HEK293 (cell line): ENCODE measurements at regions not wholly inside any gene's neighbourhood (a gene's known extent, or its start where the extent isn't known, plus 50 kb on each side); places are given as distances from the start of the nearest gene placed in this dataset.

ENCODE experiments used
- CTCF ChIA-PET: fragments of 350-600 bp; formaldehyde crosslinking; extraction: SDS; loops from one replicate; lab custom pipeline; 2021; ENCODE audit warnings: antibody characterized with exemption; lab: Yijun Ruan, JAX
- POLR2A ChIA-PET: fragments of 300-600 bp; formaldehyde crosslinking; extraction: SDS; loops from one replicate; lab custom pipeline; 2020; ENCODE audit warnings: antibody characterized with exemption, inconsistent platforms; lab: Yijun Ruan, JAX
- H3K27ac ChIP-seq: fragments of 200-500 bp; sonication (Bioruptor generic); 2 replicates; pipeline ENCODE4 v1.5.1; 2014; ENCODE audit warnings: low read depth, low read length, control low read depth, inconsistent platforms; ENCODE audit errors: extremely low read depth
- H3K36me3 ChIP-seq, 2 experiments: fragments of 200-500 bp in 1 of 2; sonication (Bioruptor generic) in 1 of 2; 1 replicate in 1 of 2; 2 replicates in 1 of 2; pipeline ENCODE4 v1.5.1; 2014 to 2017; ENCODE audit warnings: inconsistent platforms in 2 of 2, low read length in 2 of 2; ENCODE audit not compliant: control insufficient read depth in 2 of 2, insufficient read depth in 1 of 2
- H3K4me1 ChIP-seq: fragments of 200-500 bp; sonication (Bioruptor generic); 2 replicates; pipeline ENCODE4 v1.5.1; 2014; ENCODE audit warnings: mild to moderate bottlenecking, low read length, inconsistent platforms; ENCODE audit not compliant: control insufficient read depth, insufficient read depth
- H3K4me3 ChIP-seq: 2 replicates; pipeline ENCODE4 v1.5.1; 2011; ENCODE audit warnings: low read depth, mild to moderate bottlenecking, control low read depth, low read length, moderate library complexity
- H3K9me3 ChIP-seq: fragments of 200-500 bp; sonication (Bioruptor generic); 2 replicates; pipeline ENCODE4 v1.5.1; 2014; ENCODE audit warnings: low read depth, low read length, inconsistent platforms; ENCODE audit not compliant: control insufficient read depth, insufficient read depth
- BCL11A ChIP-seq: fragments of 450-650 bp; formaldehyde crosslinking; IDR thresholded peaks from 2 replicates; pipeline ENCODE4 v1.5.1; 2016; ENCODE audit warnings: low read depth, missing biosample characterization, missing genetic modification characterization
- GLIS2 ChIP-seq: fragments of 450-650 bp; formaldehyde crosslinking; IDR thresholded peaks from 2 replicates; pipeline ENCODE4 v1.5.1; 2016; ENCODE audit warnings: missing biosample characterization, missing genetic modification characterization
- HOXD13 ChIP-seq: sonication (generic); formaldehyde crosslinking; IDR thresholded peaks from 2 replicates; pipeline ENCODE4 v1.8.0; 2022; ENCODE audit warnings: missing genetic modification reagents, borderline replicate concordance
- ZNF211 ChIP-seq: fragments of 450-650 bp; formaldehyde crosslinking; IDR thresholded peaks from 2 replicates; pipeline ENCODE4 v1.5.1; 2016; ENCODE audit warnings: low read depth, missing biosample characterization, missing genetic modification characterization
- ZNF239 ChIP-seq: fragments of 450-650 bp; formaldehyde crosslinking; IDR thresholded peaks from 2 replicates; pipeline ENCODE4 v1.5.1; 2016; ENCODE audit warnings: missing biosample characterization, missing genetic modification characterization
- ZNF302 ChIP-seq: fragments of 450-650 bp; formaldehyde crosslinking; IDR thresholded peaks from 2 replicates; pipeline ENCODE4 v1.5.1; 2016; ENCODE audit warnings: missing biosample characterization, missing genetic modification characterization, low read depth
- ZNF341 ChIP-seq: fragments of 450-650 bp; formaldehyde crosslinking; IDR thresholded peaks from 2 replicates; pipeline ENCODE4; 2016; ENCODE audit warnings: low read depth, missing biosample characterization, missing genetic modification characterization
- ZNF48 ChIP-seq: fragments of 450-650 bp; formaldehyde crosslinking; IDR thresholded peaks from 2 replicates; pipeline ENCODE4 v1.5.1; 2016; ENCODE audit warnings: missing biosample characterization, missing genetic modification characterization
- ZNF624 ChIP-seq: fragments of 450-650 bp; formaldehyde crosslinking; IDR thresholded peaks from 2 replicates; pipeline ENCODE4 v1.5.1; 2017; ENCODE audit warnings: missing biosample characterization, missing genetic modification characterization
- ZNF664 ChIP-seq: fragments of 450-650 bp; formaldehyde crosslinking; IDR thresholded peaks from 2 replicates; pipeline ENCODE4 v1.5.1; 2016; ENCODE audit warnings: missing biosample characterization, missing genetic modification characterization
- ZNF792 ChIP-seq: fragments of 450-650 bp; formaldehyde crosslinking; IDR thresholded peaks from 2 replicates; pipeline ENCODE4 v1.5.1; 2016; ENCODE audit warnings: missing biosample characterization, missing genetic modification characterization
- ZSCAN16 ChIP-seq: fragments of 450-650 bp; formaldehyde crosslinking; IDR thresholded peaks from 2 replicates; pipeline ENCODE4 v1.5.1; 2016; ENCODE audit warnings: missing biosample characterization, missing genetic modification characterization
- TF ChIP-seq, protein P1 (sequence below): fragments of 450-650 bp; formaldehyde crosslinking; IDR thresholded peaks from 2 replicates; pipeline ENCODE4 v1.5.1; 2016; ENCODE audit warnings: missing biosample characterization, missing genetic modification characterization
- TF ChIP-seq, protein P2 (sequence below): fragments of 450-650 bp; formaldehyde crosslinking; IDR thresholded peaks from 2 replicates; pipeline ENCODE4 v1.5.1; 2016; ENCODE audit warnings: missing biosample characterization, missing genetic modification characterization
- TF ChIP-seq, protein P3 (sequence below): fragments of 450-650 bp; formaldehyde crosslinking; IDR thresholded peaks from 2 replicates; pipeline ENCODE4 v1.5.1; 2016; ENCODE audit warnings: missing biosample characterization, missing genetic modification characterization, borderline replicate concordance
- TF ChIP-seq, protein P4 (sequence below): fragments of 450-650 bp; formaldehyde crosslinking; IDR thresholded peaks from 2 replicates; pipeline ENCODE4; 2016; ENCODE audit warnings: missing biosample characterization, missing genetic modification characterization

DNA sequence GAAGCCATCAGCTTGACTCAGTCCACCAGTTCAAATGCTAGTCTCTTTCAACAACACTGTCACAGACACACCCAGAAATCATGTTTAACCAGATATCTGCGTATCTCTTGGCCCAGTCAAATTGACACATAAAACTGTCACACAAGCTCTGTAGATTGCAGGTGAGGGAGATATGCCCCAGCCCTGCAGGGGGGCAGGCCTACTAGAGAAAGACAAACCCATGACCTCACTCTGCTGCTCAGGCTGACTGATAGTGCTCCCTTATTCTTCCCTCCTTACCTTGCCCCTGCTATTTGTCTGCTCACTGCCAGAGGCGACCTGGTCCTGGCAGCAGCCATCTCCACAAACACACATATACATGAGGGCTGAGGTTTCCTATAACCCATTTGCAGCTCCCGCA is 351.3 kb downstream of the DRD1 start (continued):
- TF ChIP-seq, protein P1, sequence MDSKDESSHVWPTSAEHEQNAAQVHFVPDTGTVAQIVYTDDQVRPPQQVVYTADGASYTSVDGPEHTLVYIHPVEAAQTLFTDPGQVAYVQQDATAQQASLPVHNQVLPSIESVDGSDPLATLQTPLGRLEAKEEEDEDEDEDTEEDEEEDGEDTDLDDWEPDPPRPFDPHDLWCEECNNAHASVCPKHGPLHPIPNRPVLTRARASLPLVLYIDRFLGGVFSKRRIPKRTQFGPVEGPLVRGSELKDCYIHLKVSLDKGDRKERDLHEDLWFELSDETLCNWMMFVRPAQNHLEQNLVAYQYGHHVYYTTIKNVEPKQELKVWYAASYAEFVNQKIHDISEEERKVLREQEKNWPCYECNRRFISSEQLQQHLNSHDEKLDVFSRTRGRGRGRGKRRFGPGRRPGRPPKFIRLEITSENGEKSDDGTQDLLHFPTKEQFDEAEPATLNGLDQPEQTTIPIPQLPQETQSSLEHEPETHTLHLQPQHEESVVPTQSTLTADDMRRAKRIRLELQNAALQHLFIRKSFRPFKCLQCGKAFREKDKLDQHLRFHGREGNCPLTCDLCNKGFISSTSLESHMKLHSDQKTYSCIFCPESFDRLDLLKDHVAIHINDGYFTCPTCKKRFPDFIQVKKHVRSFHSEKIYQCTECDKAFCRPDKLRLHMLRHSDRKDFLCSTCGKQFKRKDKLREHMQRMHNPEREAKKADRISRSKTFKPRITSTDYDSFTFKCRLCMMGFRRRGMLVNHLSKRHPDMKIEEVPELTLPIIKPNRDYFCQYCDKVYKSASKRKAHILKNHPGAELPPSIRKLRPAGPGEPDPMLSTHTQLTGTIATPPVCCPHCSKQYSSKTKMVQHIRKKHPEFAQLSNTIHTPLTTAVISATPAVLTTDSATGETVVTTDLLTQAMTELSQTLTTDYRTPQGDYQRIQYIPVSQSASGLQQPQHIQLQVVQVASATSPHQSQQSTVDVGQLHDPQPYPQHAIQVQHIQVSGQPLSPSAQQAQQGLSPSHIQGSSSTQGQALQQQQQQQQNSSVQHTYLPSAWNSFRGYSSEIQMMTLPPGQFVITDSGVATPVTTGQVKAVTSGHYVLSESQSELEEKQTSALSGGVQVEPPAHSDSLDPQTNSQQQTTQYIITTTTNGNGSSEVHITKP (tag by site-specific recombination): 0 out of 2 replicates have a peak, but pooled peaks have one; percentile 15
- TF ChIP-seq ZNF211 (tag by site-specific recombination) (no peak), BCL11A (tag by site-specific recombination) (no peak)

DNA sequence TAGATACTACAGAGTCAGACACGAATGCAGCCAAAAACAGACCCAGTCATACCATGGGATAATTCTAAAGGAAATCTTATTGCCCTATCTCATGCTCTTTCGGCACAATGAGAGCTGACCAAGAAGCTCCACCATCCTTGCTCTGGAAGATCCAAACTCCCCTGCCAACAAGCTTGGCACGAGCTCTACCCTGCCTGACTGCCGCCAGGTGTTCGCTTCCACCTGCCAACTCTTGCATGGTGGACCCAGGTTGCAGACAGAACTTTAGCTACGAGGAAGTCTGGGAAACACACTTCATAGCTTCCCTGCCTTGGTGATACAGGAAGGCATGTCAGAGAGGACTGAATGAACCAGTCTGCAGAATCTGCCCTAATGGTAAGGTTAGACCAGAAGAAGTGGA is 355.0 kb downstream of the DRD1 start:
- POLR2A ChIA-PET: no interaction called here
- Histone ChIP-seq H3K36me3 (no peaks in the 10 kb centered on the region), H3K27ac (no peak overlapping the region), H3K4me1 (peaks cover 5% of the 10 kb centered on the region), H3K4me3 (no peak overlapping the region), H3K9me3 (no peaks in the 10 kb centered on the region)
- no peak for TF ChIP-seq ZNF624 (tag by site-specific recombination)
- no peak for TF ChIP-seq ZNF341 (tag by site-specific recombination)
- no peak for TF ChIP-seq ZNF211 (tag by site-specific recombination)
- TF ChIP-seq HOXD13 (CRISPR knock-in tag): no peak
- CTCF ChIA-PET: interaction anchor here (1.1 kb wide), 1 partner anchor 9 kb away, joined by 3 read pairs; no protein-coding TSS in a partner anchor

DNA sequence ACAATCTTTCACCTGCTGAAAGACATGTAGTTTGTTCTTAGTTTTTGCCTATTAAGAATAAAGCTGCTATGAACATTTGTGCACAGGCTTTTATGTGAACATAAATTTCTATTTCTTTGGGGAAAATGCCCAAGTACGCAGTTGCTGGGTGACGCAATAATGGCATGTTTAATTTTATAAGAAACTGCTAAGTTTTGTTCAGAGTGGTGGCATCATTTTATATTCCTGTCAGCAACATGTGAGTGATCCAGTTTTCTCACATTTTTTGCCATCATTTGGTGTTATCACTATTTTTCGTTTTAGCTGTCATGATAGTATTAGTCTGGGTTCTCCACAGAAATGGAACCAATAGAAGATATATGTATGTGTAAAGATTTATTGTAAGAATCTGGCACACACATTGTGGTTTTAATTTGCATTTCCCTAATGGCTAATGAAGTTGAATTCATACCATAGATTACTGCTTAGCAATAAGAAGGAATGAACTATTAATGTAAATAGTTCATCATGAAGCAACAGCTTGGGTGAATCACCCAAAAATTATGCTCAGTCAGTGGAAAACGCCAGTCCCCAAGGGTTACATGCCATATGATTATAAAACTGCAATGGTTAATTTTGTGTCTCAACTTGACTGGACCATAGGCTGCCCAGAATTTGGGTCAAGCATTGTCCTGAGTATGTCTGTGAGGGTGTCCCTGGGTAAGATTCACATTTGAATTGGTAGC is 358.6 kb downstream of the MSX2 start:
- TF ChIP-seq, protein P2, sequence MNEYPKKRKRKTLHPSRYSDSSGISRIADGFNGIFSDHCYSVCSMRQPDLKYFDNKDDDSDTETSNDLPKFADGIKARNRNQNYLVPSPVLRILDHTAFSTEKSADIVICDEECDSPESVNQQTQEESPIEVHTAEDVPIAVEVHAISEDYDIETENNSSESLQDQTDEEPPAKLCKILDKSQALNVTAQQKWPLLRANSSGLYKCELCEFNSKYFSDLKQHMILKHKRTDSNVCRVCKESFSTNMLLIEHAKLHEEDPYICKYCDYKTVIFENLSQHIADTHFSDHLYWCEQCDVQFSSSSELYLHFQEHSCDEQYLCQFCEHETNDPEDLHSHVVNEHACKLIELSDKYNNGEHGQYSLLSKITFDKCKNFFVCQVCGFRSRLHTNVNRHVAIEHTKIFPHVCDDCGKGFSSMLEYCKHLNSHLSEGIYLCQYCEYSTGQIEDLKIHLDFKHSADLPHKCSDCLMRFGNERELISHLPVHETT (tag by site-specific recombination): no peak
- TF ChIP-seq ZNF624 (tag by site-specific recombination): no peak
- TF ChIP-seq, protein P3, sequence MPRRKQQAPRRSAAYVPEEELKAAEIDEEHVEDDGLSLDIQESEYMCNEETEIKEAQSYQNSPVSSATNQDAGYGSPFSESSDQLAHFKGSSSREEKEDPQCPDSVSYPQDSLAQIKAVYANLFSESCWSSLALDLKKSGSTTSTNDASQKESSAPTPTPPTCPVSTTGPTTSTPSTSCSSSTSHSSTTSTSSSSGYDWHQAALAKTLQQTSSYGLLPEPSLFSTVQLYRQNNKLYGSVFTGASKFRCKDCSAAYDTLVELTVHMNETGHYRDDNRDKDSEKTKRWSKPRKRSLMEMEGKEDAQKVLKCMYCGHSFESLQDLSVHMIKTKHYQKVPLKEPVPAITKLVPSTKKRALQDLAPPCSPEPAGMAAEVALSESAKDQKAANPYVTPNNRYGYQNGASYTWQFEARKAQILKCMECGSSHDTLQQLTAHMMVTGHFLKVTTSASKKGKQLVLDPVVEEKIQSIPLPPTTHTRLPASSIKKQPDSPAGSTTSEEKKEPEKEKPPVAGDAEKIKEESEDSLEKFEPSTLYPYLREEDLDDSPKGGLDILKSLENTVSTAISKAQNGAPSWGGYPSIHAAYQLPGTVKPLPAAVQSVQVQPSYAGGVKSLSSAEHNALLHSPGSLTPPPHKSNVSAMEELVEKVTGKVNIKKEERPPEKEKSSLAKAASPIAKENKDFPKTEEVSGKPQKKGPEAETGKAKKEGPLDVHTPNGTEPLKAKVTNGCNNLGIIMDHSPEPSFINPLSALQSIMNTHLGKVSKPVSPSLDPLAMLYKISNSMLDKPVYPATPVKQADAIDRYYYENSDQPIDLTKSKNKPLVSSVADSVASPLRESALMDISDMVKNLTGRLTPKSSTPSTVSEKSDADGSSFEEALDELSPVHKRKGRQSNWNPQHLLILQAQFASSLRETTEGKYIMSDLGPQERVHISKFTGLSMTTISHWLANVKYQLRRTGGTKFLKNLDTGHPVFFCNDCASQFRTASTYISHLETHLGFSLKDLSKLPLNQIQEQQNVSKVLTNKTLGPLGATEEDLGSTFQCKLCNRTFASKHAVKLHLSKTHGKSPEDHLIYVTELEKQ (tag by site-specific recombination): no peak
- no peak for TF ChIP-seq GLIS2 (tag by site-specific recombination)
- no peak for TF ChIP-seq ZNF48 (tag by site-specific recombination)
- TF ChIP-seq ZNF792: no peak
- no peak for TF ChIP-seq ZNF302 (tag by site-specific recombination)
- TF ChIP-seq, protein P4, sequence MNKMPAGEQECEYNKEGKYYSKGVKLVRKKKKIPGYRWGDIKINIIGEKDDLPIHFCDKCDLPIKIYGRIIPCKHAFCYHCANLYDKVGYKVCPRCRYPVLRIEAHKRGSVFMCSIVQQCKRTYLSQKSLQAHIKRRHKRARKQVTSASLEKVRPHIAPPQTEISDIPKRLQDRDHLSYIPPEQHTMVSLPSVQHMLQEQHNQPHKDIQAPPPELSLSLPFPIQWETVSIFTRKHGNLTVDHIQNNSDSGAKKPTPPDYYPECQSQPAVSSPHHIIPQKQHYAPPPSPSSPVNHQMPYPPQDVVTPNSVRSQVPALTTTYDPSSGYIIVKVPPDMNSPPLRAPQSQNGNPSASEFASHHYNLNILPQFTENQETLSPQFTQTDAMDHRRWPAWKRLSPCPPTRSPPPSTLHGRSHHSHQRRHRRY (tag by site-specific recombination): no peak
- no peak for TF ChIP-seq ZNF664 (tag by site-specific recombination)
- no peak for TF ChIP-seq ZNF239 (tag by site-specific recombination)
- TF ChIP-seq ZSCAN16: no peak
- TF ChIP-seq, all 188 proteins: peak for 0
- H3K9me3 ChIP-seq: no peaks in the 10 kb centered on the region
- POLR2A ChIA-PET: no interaction called here
- H3K27ac ChIP-seq: no peak overlapping the region
- CTCF ChIA-PET: no interaction called here
- H3K4me1 ChIP-seq: no peaks in the 10 kb centered on the region
- no peaks in the 10 kb centered on the region for H3K36me3 ChIP-seq
- H3K4me3 ChIP-seq: no peak overlapping the region
